BLaER1 treated with 17β-estradiol and CSF1 and Interleukin-3, amounts not matched to agents 10 nM and 100 nM (cell line): ENCODE measurements at regions not wholly inside any gene's neighbourhood (a gene's known extent, or its start where the extent isn't known, plus 50 kb on each side); places are given as distances from the start of the nearest gene placed in this dataset.
A peak's percentile ranks its signal among the peaks of the same experiment; 100 is the strongest.

Source experiments
- H3K27ac ChIP-seq, 11 experiments: shearing (Covaris generic); formaldehyde crosslinking; 2 replicates each; pipeline ENCODE4 v1.8.1; 2022
- H3K27me3 ChIP-seq, 11 experiments: shearing (Covaris generic); formaldehyde crosslinking; 2 replicates each; pipeline ENCODE4 v1.8.1; 2022
- H3K36me3 ChIP-seq, 11 experiments: shearing (Covaris generic); formaldehyde crosslinking; 2 replicates each; pipeline ENCODE4 v1.8.1; 2022
- H3K4me1 ChIP-seq, 10 experiments: shearing (Covaris generic); formaldehyde crosslinking; 2 replicates each; pipeline ENCODE4 v1.8.1; 2022
- H3K4me2 ChIP-seq, 11 experiments: shearing (Covaris generic); formaldehyde crosslinking; 2 replicates each; pipeline ENCODE4 v1.8.1; 2022
- H3K4me3 ChIP-seq, 10 experiments: shearing (Covaris generic); formaldehyde crosslinking; 2 replicates each; pipeline ENCODE4 v1.8.1; 2022
- H3K9ac ChIP-seq, 11 experiments: shearing (Covaris generic); formaldehyde crosslinking; 2 replicates each; pipeline ENCODE4 v1.8.1; 2022
- H3K9me3 ChIP-seq, 11 experiments: shearing (Covaris generic); formaldehyde crosslinking; replicated peaks in 1 of 11; 2 replicates each; pipeline ENCODE4 v1.8.1; 2022
- H4K20me1 ChIP-seq, 11 experiments: shearing (Covaris generic); formaldehyde crosslinking; 2 replicates each; pipeline ENCODE4 v1.8.1; 2022
- Cebpa-rat ChIP-seq, 11 experiments: shearing (Covaris generic); IDR thresholded peaks; 2 replicates each; pipeline ENCODE4 v1.8.1; 2022

GRCh38 chr9:111179577-111179976 lies 141.3 kb upstream of the LPAR1 start:
- Histone ChIP-seq H3K27ac (no peak overlapping the region), H4K20me1 (no peaks in the 10 kb centered on the region), H3K27me3 (no peaks in the 10 kb centered on the region), H3K4me2 (no peak overlapping the region), H3K4me3 (no peak overlapping the region), H3K9ac (no peak overlapping the region), H3K9me3 (no peaks in the 10 kb centered on the region), H3K36me3 (no peaks in the 10 kb centered on the region), H3K4me1 (no peaks in the 10 kb centered on the region)
- no peak for TF ChIP-seq Cebpa-rat (IDR thresholded peaks at IDR 0.05)

GRCh38 chr9:111178331-111179055 lies 140.2 kb upstream of the LPAR1 start:
- no peaks in the 10 kb centered on the region for H3K4me1 ChIP-seq
- H3K9ac ChIP-seq = no peak overlapping the region
- H3K4me3 ChIP-seq = no peak overlapping the region
- H3K9me3 ChIP-seq = no peaks in the 10 kb centered on the region
- no peak for TF ChIP-seq Cebpa-rat (IDR thresholded peaks at IDR 0.05)
- no peaks in the 10 kb centered on the region for H3K27me3 ChIP-seq
- no peak overlapping the region for H3K27ac ChIP-seq
- H3K4me2 ChIP-seq = no peak overlapping the region
- H4K20me1 ChIP-seq = no peaks in the 10 kb centered on the region
- no peaks in the 10 kb centered on the region for H3K36me3 ChIP-seq

GRCh38 chr9:111176511-111176910 lies 138.2 kb upstream of the LPAR1 start:
- no peak overlapping the region for H3K4me3 ChIP-seq
- no peaks in the 10 kb centered on the region for H3K4me1 ChIP-seq
- no peaks in the 10 kb centered on the region for H3K9me3 ChIP-seq
- H3K36me3 ChIP-seq = no peaks in the 10 kb centered on the region
- no peak overlapping the region for H3K9ac ChIP-seq
- no peaks in the 10 kb centered on the region for H4K20me1 ChIP-seq
- TF ChIP-seq Cebpa-rat (IDR thresholded peaks at IDR 0.05) = no peak
- H3K27ac ChIP-seq = no peak overlapping the region
- H3K27me3 ChIP-seq = no peaks in the 10 kb centered on the region
- H3K4me2 ChIP-seq = no peak overlapping the region

GRCh38 chr9:111175350-111175749 lies 137.1 kb upstream of the LPAR1 start:
- no peak overlapping the region for H3K4me3 ChIP-seq
- no peaks in the 10 kb centered on the region for H3K4me1 ChIP-seq
- H3K9ac ChIP-seq = no peak overlapping the region
- no peak for TF ChIP-seq Cebpa-rat (IDR thresholded peaks at IDR 0.05)
- no peak overlapping the region for H3K4me2 ChIP-seq
- no peaks in the 10 kb centered on the region for H3K36me3 ChIP-seq
- no peak overlapping the region for H3K27ac ChIP-seq
- H3K27me3 ChIP-seq = no peaks in the 10 kb centered on the region
- no peaks in the 10 kb centered on the region for H4K20me1 ChIP-seq
- no peaks in the 10 kb centered on the region for H3K9me3 ChIP-seq

GRCh38 chr9:111167341-111167740 lies 129.1 kb upstream of the LPAR1 start:
- peaks cover 23 to 37% (median 28%) of the 10 kb centered on the region in 11 experiments for H3K9me3 ChIP-seq
- TF ChIP-seq Cebpa-rat (IDR thresholded peaks at IDR 0.05) = no peak

GRCh38 chr9:111163716-111164389 lies 125.6 kb upstream of the LPAR1 start:
- Histone ChIP-seq H3K9me3 (peaks cover 23 to 37% (median 28%) of the 10 kb centered on the region in 11 experiments), H3K27ac (peak overlapping the region in 7 of 11 experiments; percentile 14 to 68 (median 57); a peak in 10 of 22 replicates), H4K20me1 (no peaks in the 10 kb centered on the region), H3K4me2 (peak overlapping the region in 10 of 11 experiments; percentile 8 to 85 (median 50); a peak in 18 of 22 replicates), H3K4me3 (no peak overlapping the region; a peak in 1 of 20 replicates), H3K9ac (peak overlapping the region in 6 of 11 experiments; percentile 9 to 46 (median 21); a peak in 4 of 22 replicates), H3K4me1 (peaks cover 0 to 28% (median 16%) of the 10 kb centered on the region in 10 experiments; a peak in 12 of 20 replicates), H3K27me3 (no peaks in the 10 kb centered on the region), H3K36me3 (no peaks in the 10 kb centered on the region)
- no peak; a peak in 1 of 22 replicates for TF ChIP-seq Cebpa-rat (IDR thresholded peaks at IDR 0.05)

More at GRCh38 chr9:111167341-111167740, 129.1 kb upstream of the LPAR1 start:
- Histone ChIP-seq H3K4me1 (peaks cover 0 to 28% (median 16%) of the 10 kb centered on the region in 10 experiments; a peak in 12 of 20 replicates), H3K27ac (no peak overlapping the region), H3K4me3 (no peak overlapping the region), H3K27me3 (no peaks in the 10 kb centered on the region), H3K9ac (no peak overlapping the region), H3K4me2 (no peak overlapping the region), H3K36me3 (no peaks in the 10 kb centered on the region), H4K20me1 (no peaks in the 10 kb centered on the region)

- Histone ChIP-seq H3K27me3 (no peaks in the 10 kb centered on the region), H3K4me1 (peaks cover 0 to 28% (median 16%) of the 10 kb centered on the region in 10 experiments; a peak in 12 of 20 replicates), H3K9ac (no peak overlapping the region), H4K20me1 (no peaks in the 10 kb centered on the region), H3K4me2 (no peak overlapping the region), H3K4me3 (no peak overlapping the region), H3K36me3 (no peaks in the 10 kb centered on the region), H3K27ac (no peak overlapping the region), H3K9me3 (peaks cover 9 to 18% (median 12%) of the 10 kb centered on the region in 11 experiments; a peak in 20 of 22 replicates)
- TF ChIP-seq Cebpa-rat (IDR thresholded peaks at IDR 0.05) = no peak
These were observed 123.8 kb upstream of the LPAR1 start for GRCh38 chr9:111162026-111162425.

- no peak for TF ChIP-seq Cebpa-rat (IDR thresholded peaks at IDR 0.05)
- H3K4me1 ChIP-seq = peaks cover 0 to 28% (median 16%) of the 10 kb centered on the region in 10 experiments; a peak in 12 of 20 replicates
- peaks cover under 1 to 8% (median 3%) of the 10 kb centered on the region in 11 experiments; a peak in 13 of 22 replicates for H3K9me3 ChIP-seq
These were observed 122.7 kb upstream of the LPAR1 start for GRCh38 chr9:111161015-111161415.

GRCh38 chr9:111158999-111159398 lies 120.7 kb upstream of the LPAR1 start:
- Histone ChIP-seq H3K36me3 (no peaks in the 10 kb centered on the region), H3K9ac (no peak overlapping the region), H3K4me1 (peaks cover 7 to 19% (median 12%) of the 10 kb centered on the region in 10 experiments; a peak in 19 of 20 replicates), H4K20me1 (no peaks in the 10 kb centered on the region), H3K9me3 (no peaks in the 10 kb centered on the region), H3K4me3 (no peak overlapping the region), H3K27ac (no peak overlapping the region), H3K27me3 (no peaks in the 10 kb centered on the region), H3K4me2 (no peak overlapping the region)
- no peak for TF ChIP-seq Cebpa-rat (IDR thresholded peaks at IDR 0.05)

More at GRCh38 chr9:111161015-111161415, 122.7 kb upstream of the LPAR1 start:
- Histone ChIP-seq H3K27me3 (no peaks in the 10 kb centered on the region), H3K9ac (no peak overlapping the region), H3K27ac (no peak overlapping the region), H4K20me1 (no peaks in the 10 kb centered on the region), H3K4me2 (0 out of 22 replicates have a peak overlapping the region, but pooled peaks of 1 of the 11 experiments have one; percentile 7), H3K36me3 (no peaks in the 10 kb centered on the region), H3K4me3 (no peak overlapping the region)
